ENCODE measurements at regions not wholly inside any gene's neighbourhood (a gene's known extent, or its start where the extent isn't known, plus 50 kb on each side); places are given as distances from the start of the nearest gene placed in this dataset.

DNA sequence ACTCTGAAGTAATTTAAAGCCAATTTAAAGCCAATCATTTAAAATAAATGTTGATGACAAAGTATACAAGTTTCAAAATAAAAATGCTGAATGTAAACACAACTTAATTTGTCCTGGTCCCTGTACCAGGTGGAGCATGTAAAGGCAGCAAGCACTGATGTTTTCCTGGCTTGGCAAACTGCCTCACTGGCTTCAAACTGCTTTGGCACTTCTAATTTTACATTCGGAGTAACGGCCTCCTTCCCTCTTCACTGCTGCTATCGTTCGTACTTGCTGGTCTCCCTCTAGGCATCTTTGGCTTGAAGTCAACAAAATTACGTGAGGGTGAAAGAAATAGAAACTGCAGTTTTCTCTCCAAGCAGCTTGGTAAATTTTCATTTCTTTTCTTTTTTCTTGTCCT lies 287.9 kb downstream of the LTN1 start:
- H3K4me3 ChIP-seq (ENCODE audit: low read length): no peak overlapping the region
- DNase-seq (ENCODE audit: low read depth): peak; percentile 7
- TF ChIP-seq, protein P1, sequence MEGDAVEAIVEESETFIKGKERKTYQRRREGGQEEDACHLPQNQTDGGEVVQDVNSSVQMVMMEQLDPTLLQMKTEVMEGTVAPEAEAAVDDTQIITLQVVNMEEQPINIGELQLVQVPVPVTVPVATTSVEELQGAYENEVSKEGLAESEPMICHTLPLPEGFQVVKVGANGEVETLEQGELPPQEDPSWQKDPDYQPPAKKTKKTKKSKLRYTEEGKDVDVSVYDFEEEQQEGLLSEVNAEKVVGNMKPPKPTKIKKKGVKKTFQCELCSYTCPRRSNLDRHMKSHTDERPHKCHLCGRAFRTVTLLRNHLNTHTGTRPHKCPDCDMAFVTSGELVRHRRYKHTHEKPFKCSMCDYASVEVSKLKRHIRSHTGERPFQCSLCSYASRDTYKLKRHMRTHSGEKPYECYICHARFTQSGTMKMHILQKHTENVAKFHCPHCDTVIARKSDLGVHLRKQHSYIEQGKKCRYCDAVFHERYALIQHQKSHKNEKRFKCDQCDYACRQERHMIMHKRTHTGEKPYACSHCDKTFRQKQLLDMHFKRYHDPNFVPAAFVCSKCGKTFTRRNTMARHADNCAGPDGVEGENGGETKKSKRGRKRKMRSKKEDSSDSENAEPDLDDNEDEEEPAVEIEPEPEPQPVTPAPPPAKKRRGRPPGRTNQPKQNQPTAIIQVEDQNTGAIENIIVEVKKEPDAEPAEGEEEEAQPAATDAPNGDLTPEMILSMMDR (IDR thresholded peaks at IDR 0.05; ENCODE audit: insufficient read depth, low read depth, low read length, missing control alignments): no peak

DNA sequence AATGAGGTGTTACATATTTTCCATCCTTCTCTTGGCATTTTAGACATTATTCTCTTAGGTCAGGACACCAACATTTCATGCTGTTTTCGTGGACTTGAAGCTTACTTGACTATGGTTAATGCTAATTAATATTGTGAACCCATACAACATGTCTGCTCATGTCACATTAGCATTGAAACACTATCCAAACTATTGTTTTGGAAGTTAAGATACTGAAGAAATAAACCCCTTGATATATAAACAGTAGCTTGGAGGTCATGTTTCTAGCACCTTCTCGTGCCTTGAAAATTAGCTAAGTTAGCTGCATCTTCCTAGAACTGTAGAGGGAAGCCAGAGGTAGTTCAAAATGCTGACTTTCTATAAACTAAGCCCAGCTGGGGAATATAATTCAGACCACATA lies 288.8 kb downstream of the LTN1 start:
- TF ChIP-seq, protein P1 (IDR thresholded peaks at IDR 0.05; ENCODE audit: insufficient read depth, low read depth, low read length, missing control alignments): no peak
- H3K4me3 ChIP-seq (ENCODE audit: low read length): no peak overlapping the region
- no peak for DNase-seq (ENCODE audit: low read depth)

DNA sequence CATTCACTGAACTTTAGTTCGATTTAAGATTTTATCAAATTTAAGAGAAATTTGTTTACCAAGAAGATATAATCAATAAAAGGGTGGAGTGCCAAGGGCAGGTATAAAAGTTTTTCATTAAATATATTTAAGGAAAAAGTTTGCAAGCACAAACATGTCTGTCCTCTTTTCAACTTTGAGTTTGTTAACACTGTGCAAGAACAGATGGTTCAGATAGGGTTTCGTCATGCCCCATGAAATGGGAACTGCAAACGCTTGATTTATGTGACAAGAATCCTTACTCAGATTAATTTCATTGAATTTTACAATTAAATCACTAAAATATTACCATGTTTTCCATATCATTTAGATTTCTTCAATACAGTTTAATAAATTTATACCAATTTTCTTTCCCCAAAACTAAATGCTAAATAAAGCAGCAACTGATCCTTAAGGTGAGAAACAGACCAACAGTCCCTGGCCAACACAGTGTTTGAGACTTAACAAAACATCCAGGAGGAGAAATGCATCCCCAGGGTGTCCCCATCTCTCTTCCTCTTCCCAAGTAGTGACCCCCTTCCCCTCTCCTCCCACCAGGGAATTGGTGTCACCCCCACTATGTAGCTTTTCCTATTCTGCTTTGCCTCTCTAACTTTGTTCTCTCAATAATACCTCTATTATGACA lies 292.9 kb downstream of the LTN1 start:
- TF ChIP-seq, protein P1 (IDR thresholded peaks at IDR 0.05; ENCODE audit: insufficient read depth, low read depth, low read length, missing control alignments): no peak
- no peak overlapping the region for H3K4me3 ChIP-seq (ENCODE audit: low read length)
- peak; percentile 68 for DNase-seq (ENCODE audit: low read depth)

DNA sequence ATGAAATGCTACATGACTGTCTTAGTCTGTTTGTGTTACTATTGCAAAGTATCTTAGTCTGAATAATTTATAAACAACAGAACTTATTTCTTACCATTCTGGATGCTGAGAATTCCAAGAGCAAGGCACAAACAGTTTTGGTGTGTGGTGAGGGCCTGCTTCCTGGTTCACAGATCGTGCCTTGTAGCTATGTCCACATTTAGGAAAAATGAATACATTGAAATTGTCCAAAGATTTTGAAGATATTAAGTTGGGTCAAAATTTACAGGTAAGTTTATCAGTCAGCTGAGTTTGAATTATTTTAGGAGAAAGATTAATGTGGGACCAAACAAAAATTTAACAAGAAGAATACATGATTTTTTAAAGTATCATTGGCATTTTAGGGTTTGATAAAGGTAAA lies 293.5 kb downstream of the LTN1 start:
- no peak overlapping the region for H3K4me3 ChIP-seq (ENCODE audit: low read length)
- DNase-seq (ENCODE audit: low read depth): no peak
- TF ChIP-seq, protein P1 (IDR thresholded peaks at IDR 0.05; ENCODE audit: insufficient read depth, low read depth, low read length, missing control alignments): no peak

DNA sequence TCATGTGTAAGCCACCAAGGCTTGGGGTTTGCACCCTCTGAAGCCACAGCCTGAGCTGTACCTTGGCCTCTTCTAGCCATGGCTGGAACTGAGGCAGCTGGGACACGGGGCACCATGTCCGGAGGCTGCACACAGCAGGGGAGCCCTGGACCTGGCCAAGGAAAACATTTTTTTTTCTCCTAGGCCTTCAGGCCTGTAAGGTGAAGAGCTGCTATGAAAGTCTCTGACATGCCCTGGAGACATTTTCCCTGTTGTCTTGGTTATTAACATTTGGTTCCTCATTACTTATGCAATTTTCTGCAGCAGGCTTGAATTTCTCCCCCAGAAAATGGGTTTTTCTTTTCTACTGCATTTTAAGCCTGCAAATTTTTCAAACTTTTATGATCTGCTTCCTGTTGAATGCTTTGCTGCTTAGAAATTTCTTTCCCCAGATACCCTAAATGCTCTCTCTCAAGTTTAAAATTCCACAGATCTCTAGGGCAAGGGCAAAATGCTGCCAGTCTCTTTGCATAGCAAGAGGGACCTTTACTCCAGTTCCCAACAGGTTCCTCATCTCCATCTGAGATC lies 295.8 kb downstream of the LTN1 start:
- H3K4me3 ChIP-seq (ENCODE audit: low read length): no peak overlapping the region
- TF ChIP-seq, protein P1 (IDR thresholded peaks at IDR 0.05; ENCODE audit: insufficient read depth, low read depth, low read length, missing control alignments): no peak
- no peak for DNase-seq (ENCODE audit: low read depth)

DNA sequence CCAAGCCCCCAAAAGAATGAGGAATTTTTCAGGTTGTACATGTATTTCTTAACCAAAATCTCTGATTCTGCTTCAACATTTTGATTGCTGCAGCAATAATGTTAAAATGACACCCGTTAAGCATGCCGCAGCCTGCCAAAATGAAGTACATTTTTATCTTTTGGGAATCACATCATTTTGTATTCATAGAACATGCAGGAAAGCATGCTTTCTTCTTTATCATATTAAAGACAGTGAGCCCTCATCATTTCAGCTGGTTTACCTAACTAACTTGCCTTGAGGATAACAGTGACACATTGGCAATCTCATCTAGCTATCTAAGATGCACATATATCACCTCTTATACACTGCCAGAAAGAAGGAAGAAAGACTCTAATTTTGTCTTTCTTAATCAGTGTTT lies 299.2 kb downstream of the LTN1 start:
- DNase-seq (ENCODE audit: low read depth): no peak
- no peak overlapping the region for H3K4me3 ChIP-seq (ENCODE audit: low read length)
- TF ChIP-seq, protein P1 (IDR thresholded peaks at IDR 0.05; ENCODE audit: insufficient read depth, low read depth, low read length, missing control alignments): no peak

DNA sequence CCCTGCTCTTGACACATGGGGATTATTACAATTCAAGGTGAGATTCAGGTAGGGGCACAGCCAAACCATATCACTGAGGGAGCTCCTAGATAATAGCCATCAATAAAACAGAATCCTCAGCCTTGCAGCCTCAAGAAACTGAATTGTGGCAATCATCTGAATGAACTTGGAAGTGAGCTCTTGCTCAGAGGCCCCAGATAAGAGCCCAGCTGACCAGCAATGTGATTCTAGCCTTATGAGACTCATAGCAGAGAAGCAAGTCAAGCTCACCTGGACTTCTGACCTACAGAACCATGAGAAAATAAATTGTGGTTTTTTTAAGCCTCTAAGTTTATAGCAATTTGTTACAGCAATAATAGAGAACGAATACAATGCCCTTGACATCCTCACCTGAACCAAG lies 302.5 kb downstream of the LTN1 start:
- DNase-seq (ENCODE audit: low read depth): no peak
- TF ChIP-seq, protein P1 (IDR thresholded peaks at IDR 0.05; ENCODE audit: insufficient read depth, low read depth, low read length, missing control alignments): no peak
- no peak overlapping the region for H3K4me3 ChIP-seq (ENCODE audit: low read length)
